Cardiac fibroblast (primary cell): ENCODE measurements at regions not wholly inside any gene's neighbourhood (a gene's known extent, or its start where the extent isn't known, plus 50 kb on each side); places are given as distances from the start of the nearest gene placed in this dataset.

Source experiments
- DNase-seq, 2 donors: peaks; one replicate each; pipeline versions ENCODE4 v3.0.0 to v3.0.0-alpha.2; 2010; ENCODE audit warnings: low read depth in 2 of 2
- H3K4me3 ChIP-seq, 2 donors: replicated peaks in 1 of 2; 1 replicate in 1 of 2; 2 replicates in 1 of 2; pipeline ENCODE4 v1.5.1; 2011; ENCODE audit warnings: low read depth in 2 of 2, low read length in 2 of 2, mild to moderate bottlenecking in 2 of 2, moderate library complexity in 1 of 2
- CTCF ChIP-seq: IDR thresholded peaks from one replicate; pipeline ENCODE4 v1.5.1; 2011; ENCODE audit warnings: low read depth, mild to moderate bottlenecking, low read length, inconsistent platforms

GRCh38 chr22:49291781-49292180 lies 535.9 kb downstream of the BRD1 start:
- no peak for DNase-seq
- no peak for TF ChIP-seq CTCF
- no peak overlapping the region for H3K4me3 ChIP-seq

GRCh38 chr22:49291169-49291568 lies 536.5 kb downstream of the BRD1 start:
- H3K4me3 ChIP-seq = no peak overlapping the region
- no peak for TF ChIP-seq CTCF
- no peak for DNase-seq

- TF ChIP-seq CTCF = no peak
- no peak for DNase-seq
- no peak overlapping the region for H3K4me3 ChIP-seq
Measured at GRCh38 chr22:49290711-49291110, 537.0 kb downstream of the BRD1 start.

- no peak for TF ChIP-seq CTCF
- no peak overlapping the region for H3K4me3 ChIP-seq
- DNase-seq = no peak
Measured at GRCh38 chr22:49289822-49290679, 537.6 kb downstream of the BRD1 start.

GRCh38 chr22:49286181-49286760 lies 541.4 kb downstream of the BRD1 start:
- no peak for DNase-seq
- no peak overlapping the region for H3K4me3 ChIP-seq
- TF ChIP-seq CTCF = no peak

- H3K4me3 ChIP-seq = no peak overlapping the region
- no peak for DNase-seq
- TF ChIP-seq CTCF = no peak
Measured at GRCh38 chr22:49284931-49285330, 542.7 kb downstream of the BRD1 start.
